ENCODE measurements at regions not wholly inside any gene's neighbourhood (a gene's known extent, or its start where the extent isn't known, plus 50 kb on each side); places are given as distances from the start of the nearest gene placed in this dataset.

DNA sequence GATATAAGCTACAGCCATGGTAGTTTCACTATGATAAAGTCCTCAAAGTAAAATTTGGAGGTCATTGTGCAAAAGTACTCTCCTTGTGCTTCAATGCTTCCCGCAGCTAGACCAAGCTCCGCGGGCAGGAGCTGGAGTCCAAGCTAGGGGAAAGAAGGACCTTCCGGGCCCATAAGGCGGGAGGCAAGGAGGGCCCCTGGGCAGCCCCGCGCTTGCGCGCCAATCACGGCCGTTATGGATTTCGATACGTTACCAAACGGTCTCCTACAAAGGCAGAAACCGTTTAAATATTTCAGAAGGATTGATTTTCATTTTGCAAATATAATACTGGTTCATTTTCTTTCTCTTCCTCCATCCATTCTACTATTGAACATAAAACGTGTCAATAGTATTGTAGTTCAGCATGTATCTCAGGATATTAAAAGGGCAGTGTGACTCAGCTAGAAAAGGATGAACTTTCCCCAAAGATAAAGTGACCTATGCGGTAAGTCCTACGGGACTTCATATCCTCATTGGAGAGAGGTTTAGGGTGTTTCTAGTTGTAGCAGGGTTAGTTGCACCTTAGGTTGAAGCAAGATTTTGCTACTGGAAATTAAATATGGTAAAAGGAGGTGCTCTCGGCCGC is 128.0 kb downstream of the KIF20B start:
- no peak for FAIRE-seq
- no peak for TF ChIP-seq POLR2A (IDR thresholded peaks at IDR 0.05; ENCODE audit: low read depth, low read length)
- DNase-seq (ENCODE audit: insufficient read length, low spot score): no peak

DNA sequence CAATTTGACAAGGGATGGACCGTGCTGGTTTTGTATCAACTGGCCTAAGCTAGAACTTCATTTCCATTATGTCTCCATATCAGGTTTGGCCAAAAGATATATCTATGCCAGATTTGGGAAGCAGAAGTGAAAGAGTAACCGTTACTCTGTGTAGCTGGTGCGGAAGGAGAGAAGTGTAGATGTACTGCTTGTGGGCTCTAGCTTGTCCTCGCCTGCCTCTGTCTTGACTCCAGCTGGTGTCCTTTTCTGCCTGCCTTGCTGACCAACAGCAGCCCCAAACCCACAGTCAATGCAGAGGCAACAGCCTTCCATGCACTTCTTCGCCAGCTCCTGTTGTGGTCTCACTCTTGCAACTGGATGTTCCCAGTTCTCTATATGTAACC is 128.5 kb downstream of the KIF20B start:
- no peak for TF ChIP-seq POLR2A (IDR thresholded peaks at IDR 0.05; ENCODE audit: low read depth, low read length)
- FAIRE-seq: no peak
- no peak for DNase-seq (ENCODE audit: insufficient read length, low spot score)

DNA sequence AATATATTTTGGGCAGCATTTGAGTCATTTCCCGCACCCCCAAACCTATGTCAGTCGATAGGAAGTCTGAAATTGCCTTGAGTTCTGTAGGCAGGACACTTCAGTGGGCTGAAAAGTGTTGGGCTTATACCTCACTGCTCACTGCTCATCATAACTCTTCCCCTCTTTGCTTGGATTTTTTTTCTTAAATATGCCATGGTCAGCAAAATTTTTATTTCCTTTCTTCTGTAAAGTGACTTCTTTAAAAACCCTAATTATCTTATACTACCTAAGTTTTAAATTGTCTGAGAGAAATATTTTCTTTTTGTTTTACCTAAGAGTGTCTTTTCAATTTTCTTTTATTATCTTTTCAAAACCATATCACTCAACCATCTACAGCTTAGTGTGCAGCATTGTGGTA is 129.2 kb downstream of the KIF20B start:
- DNase-seq (ENCODE audit: insufficient read length, low spot score) (no peak), FAIRE-seq (no peak)
- TF ChIP-seq POLR2A (IDR thresholded peaks at IDR 0.05; ENCODE audit: low read depth, low read length): no peak

- TF ChIP-seq POLR2A (IDR thresholded peaks at IDR 0.05; ENCODE audit: low read depth, low read length): no peak
- FAIRE-seq (no peak), DNase-seq (ENCODE audit: insufficient read length, low spot score) (no peak)
Measured at GRCh38 chr10:89836840-89837164, 135.4 kb downstream of the KIF20B start.

GRCh38 chr10:89837165-89838043 is 136.0 kb downstream of the KIF20B start:
- no peak for FAIRE-seq
- TF ChIP-seq POLR2A (IDR thresholded peaks at IDR 0.05; ENCODE audit: low read depth, low read length): no peak
- no peak for DNase-seq (ENCODE audit: insufficient read length, low spot score)

DNA sequence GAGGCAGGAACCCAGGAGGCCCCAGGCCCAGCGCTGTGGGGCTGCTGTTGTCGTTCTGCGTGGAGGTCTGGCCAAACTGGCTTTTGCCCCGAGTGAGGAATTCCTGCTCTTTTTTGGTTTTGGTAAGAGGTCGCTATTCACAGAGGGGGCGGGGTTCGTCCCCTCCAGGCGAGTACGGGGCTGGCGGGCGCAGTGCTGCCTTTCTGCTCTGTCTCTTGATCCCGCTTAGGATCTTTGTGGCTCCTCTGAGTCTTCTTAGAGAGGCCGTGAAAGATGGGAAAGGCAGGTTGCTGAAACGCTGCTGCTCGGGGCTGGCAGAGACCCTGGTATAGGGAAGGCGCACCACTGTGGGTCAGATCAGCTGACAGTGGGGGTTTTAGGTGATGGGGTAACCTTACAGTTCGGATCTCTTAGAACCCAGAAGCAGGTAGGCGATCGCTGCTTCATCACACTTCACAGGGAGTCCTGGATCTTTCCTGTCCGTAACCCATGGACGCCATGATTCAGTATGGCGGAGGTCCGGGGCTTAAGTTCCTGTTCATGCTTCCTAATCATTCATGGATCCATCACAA is 136.7 kb downstream of the KIF20B start:
- no peak for TF ChIP-seq POLR2A (IDR thresholded peaks at IDR 0.05; ENCODE audit: low read depth, low read length)
- FAIRE-seq (no peak), DNase-seq (ENCODE audit: insufficient read length, low spot score) (no peak)

- TF ChIP-seq POLR2A (IDR thresholded peaks at IDR 0.05; ENCODE audit: low read depth, low read length): no peak
- DNase-seq (ENCODE audit: insufficient read length, low spot score): no peak
- FAIRE-seq: no peak
Measured at GRCh38 chr10:89845541-89846280, 144.3 kb downstream of the KIF20B start.

- no peak for DNase-seq (ENCODE audit: insufficient read length, low spot score)
- TF ChIP-seq POLR2A (IDR thresholded peaks at IDR 0.05; ENCODE audit: low read depth, low read length): no peak
- FAIRE-seq: no peak
Measured at GRCh38 chr10:89846281-89846630, 144.9 kb downstream of the KIF20B start.

DNA sequence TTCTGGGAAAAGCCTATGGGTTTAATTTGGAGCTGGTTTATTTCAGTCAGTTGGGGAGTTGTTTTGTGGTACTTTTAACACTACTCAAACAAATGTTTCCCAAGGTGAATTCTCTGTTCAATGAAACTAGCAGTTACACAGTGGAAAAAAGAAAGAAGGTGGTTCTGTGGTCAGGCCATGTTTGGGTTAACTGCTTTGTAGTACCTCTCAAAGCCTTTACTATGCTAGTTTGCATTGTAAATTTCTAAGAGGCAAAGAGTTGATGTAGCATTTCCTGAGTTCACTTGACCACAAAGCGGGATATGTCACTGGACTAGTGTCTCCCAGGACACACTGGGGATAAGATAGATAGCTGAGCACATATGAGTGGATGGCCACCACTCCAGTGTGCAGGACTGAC is 145.4 kb downstream of the KIF20B start:
- TF ChIP-seq POLR2A (IDR thresholded peaks at IDR 0.05; ENCODE audit: low read depth, low read length): no peak
- FAIRE-seq (no peak), DNase-seq (ENCODE audit: insufficient read length, low spot score) (no peak)

DNA sequence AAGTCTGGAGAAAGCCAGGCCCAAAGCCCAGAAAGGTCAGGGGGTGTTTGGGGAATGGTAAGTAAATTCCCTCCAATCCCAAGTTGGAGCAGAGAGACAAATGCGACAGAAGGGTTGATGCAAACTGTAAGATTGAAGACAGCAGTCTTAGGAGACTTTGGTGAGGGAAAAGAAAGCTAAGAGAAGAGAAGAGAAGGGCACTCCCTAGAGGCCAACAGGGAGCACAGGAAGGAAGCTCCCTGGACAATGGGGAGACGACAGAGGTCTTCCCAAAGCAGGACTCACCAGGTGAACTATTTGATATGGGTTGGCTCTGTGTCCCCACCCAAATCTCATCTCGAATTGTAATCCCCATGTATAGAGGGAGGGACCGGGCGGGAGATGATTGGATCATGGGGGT is 151.5 kb downstream of the KIF20B start:
- no peak for TF ChIP-seq POLR2A (IDR thresholded peaks at IDR 0.05; ENCODE audit: low read depth, low read length)
- DNase-seq (ENCODE audit: insufficient read length, low spot score) (no peak), FAIRE-seq (no peak)

DNA sequence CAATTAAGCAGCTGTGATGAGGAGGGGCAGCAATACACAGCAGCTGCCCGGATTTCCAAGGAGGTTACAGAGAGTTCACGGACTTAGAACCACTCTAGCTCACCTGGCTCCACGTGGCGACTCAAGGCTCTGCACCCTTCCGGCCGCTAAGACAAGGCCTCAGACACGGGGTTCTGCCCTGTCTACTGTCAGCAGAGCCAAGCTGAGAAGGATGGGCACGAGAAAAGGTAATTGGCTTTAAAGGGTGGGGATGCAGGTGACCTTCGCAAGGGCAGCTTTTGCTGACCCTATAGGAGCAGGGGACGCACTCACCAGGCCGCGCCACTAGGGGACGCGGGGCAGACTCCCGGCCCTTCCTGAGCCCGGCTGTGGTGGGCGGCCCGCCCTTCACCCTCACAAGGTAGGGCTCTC is 152.4 kb downstream of the KIF20B start:
- FAIRE-seq: no peak
- DNase-seq (ENCODE audit: insufficient read length, low spot score): no peak
- TF ChIP-seq POLR2A (IDR thresholded peaks at IDR 0.05; ENCODE audit: low read depth, low read length): no peak

GRCh38 chr10:89857431-89858042 is 156.1 kb downstream of the KIF20B start:
- no peak for TF ChIP-seq POLR2A (IDR thresholded peaks at IDR 0.05; ENCODE audit: low read depth, low read length)
- DNase-seq (ENCODE audit: insufficient read length, low spot score) (no peak), FAIRE-seq (peak; percentile 6)

DNA sequence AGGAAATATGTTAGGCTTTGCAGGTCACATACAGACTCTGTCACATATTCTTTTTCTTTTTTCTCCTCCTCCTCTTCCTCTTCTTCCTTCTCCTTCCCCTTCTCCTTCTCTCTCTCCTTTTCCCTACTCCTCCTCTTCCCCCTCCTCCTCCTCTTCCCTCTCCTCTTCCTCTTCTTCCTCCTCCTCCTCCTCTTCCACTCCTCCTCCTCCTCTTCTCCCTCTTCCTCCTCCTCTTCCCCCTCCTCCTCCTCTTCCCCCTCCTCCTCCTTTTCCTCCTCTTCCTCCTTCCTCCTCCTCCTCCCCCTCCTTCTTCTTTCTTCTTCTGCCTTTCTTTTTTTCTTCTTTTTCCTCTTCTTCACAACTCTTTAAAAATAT is 159.8 kb downstream of the KIF20B start:
- DNase-seq (ENCODE audit: insufficient read length, low spot score) (no peak), FAIRE-seq (no peak)
- TF ChIP-seq POLR2A (IDR thresholded peaks at IDR 0.05; ENCODE audit: low read depth, low read length): no peak
